Endothelial cell (in vitro differentiated cells): ENCODE measurements at regions not wholly inside any gene's neighbourhood (a gene's known extent, or its start where the extent isn't known, plus 50 kb on each side); places are given as distances from the start of the nearest gene placed in this dataset.
"Not testable (repeated sequence)": the region's sequence is repeated elsewhere in the genome, so short reads cannot be mapped to it uniquely, and the experiment has no call there.

Source experiments
- DNase-seq: peaks from one replicate; pipeline ENCODE4 v3.0.0; 2021; ENCODE audit warnings: low spot score
- H3K27ac Mint-ChIP-seq: one replicate; pipeline ENCODE4 v1.8.0; 2021; ENCODE audit warnings: mixed read lengths, inconsistent platforms; ENCODE audit not compliant: unreplicated experiment
- H3K27me3 Mint-ChIP-seq: one replicate; pipeline ENCODE4 v1.8.0; 2021; ENCODE audit warnings: mild to moderate bottlenecking, moderate library complexity, mixed read lengths, inconsistent platforms; ENCODE audit not compliant: unreplicated experiment
- H3K36me3 Mint-ChIP-seq: one replicate; pipeline ENCODE4 v1.8.0; 2021; ENCODE audit warnings: mild to moderate bottlenecking, low read depth, mixed read lengths, inconsistent platforms; ENCODE audit not compliant: unreplicated experiment
- H3K4me1 Mint-ChIP-seq: one replicate; pipeline ENCODE4 v1.8.0; 2021; ENCODE audit warnings: mild to moderate bottlenecking, mixed read lengths, inconsistent platforms; ENCODE audit not compliant: unreplicated experiment
- H3K4me3 Mint-ChIP-seq: one replicate; pipeline ENCODE4 v1.8.0; 2021; ENCODE audit warnings: mild to moderate bottlenecking, mixed read lengths, inconsistent platforms; ENCODE audit not compliant: unreplicated experiment
- H3K9me3 Mint-ChIP-seq: one replicate; pipeline ENCODE4 v1.8.0; 2021; ENCODE audit warnings: mixed read lengths, inconsistent platforms; ENCODE audit not compliant: unreplicated experiment

DNA sequence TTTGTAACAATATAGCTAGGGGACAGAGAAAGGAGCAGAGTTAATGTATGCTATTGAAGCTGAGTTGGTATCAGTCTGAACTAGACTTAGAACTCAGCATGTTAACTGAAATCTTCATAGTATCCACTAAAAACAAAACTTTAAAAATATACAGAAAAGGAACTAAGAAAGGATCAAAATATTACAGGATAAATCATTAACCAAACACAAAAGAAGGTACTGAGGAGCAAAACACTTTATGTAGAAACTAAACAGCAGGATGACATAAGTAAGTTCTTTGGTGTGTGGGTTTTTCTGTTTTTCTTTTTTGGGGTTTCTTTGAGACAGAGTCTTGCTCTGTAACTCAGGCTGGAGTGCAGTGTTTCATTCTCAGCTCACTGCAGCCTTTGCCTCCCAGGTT lies 55.1 kb upstream of the AGAP9 start:
- not testable (repeated sequence) for H3K36me3 Mint-ChIP-seq, H3K4me1 Mint-ChIP-seq, H3K9me3 Mint-ChIP-seq, H3K27me3 Mint-ChIP-seq, H3K27ac Mint-ChIP-seq, DNase-seq, H3K4me3 Mint-ChIP-seq
